K562 (cell line): ENCODE measurements at regions not wholly inside any gene's neighbourhood (a gene's known extent, or its start where the extent isn't known, plus 50 kb on each side); places are given as distances from the start of the nearest gene placed in this dataset.

Experiments used
- ATAC-seq: fragments of 200-7000 bp; cut with Tn5 transposase; 3 replicates; pipeline ENCODE4 v1.9.1; 2020; ENCODE audit warnings: moderate library complexity
- BruUV-seq: library from RNA; stranded (reverse); fragments of 400-500 nt; replicated peaks from 2 replicates; lab custom pipeline; 2021; lab: Mats Ljungman, UMichigan
- CTCF ChIA-PET: fragments of 300-600 bp; formaldehyde crosslinking; extraction: SDS; loops from one replicate; lab custom pipeline; 2021; ENCODE audit warnings: low intra/inter-chr PET ratio; lab: Yijun Ruan, JAX
- POLR2A ChIA-PET: fragments of 300-600, 350-650 bp; sonication (Branson Sonifier 250); formaldehyde crosslinking; extraction: SDS; loops from one replicate; lab custom pipeline; 2021; ENCODE audit warnings: antibody characterized with exemption, inconsistent platforms; lab: Yijun Ruan, JAX
- DNase-seq, 4 experiments: peaks; one replicate each; pipeline versions ENCODE4 v3.0.0 to v3.0.0-alpha.2; 2011 to 2018; ENCODE audit warnings: low spot score in 3 of 4, mixed read lengths in 3 of 4; ENCODE audit errors: extremely low read depth in 1 of 4
- FAIRE-seq: peaks from 2 replicates; lab custom pipeline; 2011; peaks lifted over from hg19 to GRCh38; lab: Jason Lieb, UNC
- H2AFZ ChIP-seq: 2 replicates; pipeline ENCODE4 v1.6.0; 2011; ENCODE audit warnings: low read depth, low read length, control low read depth, inconsistent platforms
- H3K27ac ChIP-seq: fragments of 200-600 bp; 3 replicates; pipeline ENCODE4 v1.8.0; 2011; ENCODE audit warnings: low read depth, mild to moderate bottlenecking, control low read depth, inconsistent platforms, low read length, moderate library complexity, mixed read lengths; ENCODE audit errors: extremely low read depth
- H3K27me3 ChIP-seq, 2 experiments: fragments of 300-600 bp in 1 of 2; 2 replicates in 1 of 2; 3 replicates in 1 of 2; pipeline versions ENCODE4 v1.6.0 to v1.8.0; 2011; ENCODE audit warnings: inconsistent platforms in 2 of 2, low read length in 2 of 2, mild to moderate bottlenecking in 1 of 2, mixed read lengths in 1 of 2, moderate library complexity in 1 of 2; ENCODE audit not compliant: control insufficient read depth in 2 of 2, insufficient read depth in 2 of 2
- H3K36me3 ChIP-seq: fragments of 300-600 bp; 3 replicates; pipeline ENCODE4 v1.8.0; 2011; ENCODE audit warnings: mild to moderate bottlenecking, low read length, inconsistent platforms; ENCODE audit not compliant: control insufficient read depth, insufficient read depth
- H3K4me1 ChIP-seq, 2 experiments: fragments of 200-600 bp in 1 of 2; replicated peaks in 1 of 2; 2 replicates in 1 of 2; 3 replicates in 1 of 2; pipeline versions ENCODE4 v1.5.1 to v1.8.0; 2011; ENCODE audit warnings: inconsistent platforms in 2 of 2, low read length in 2 of 2, mild to moderate bottlenecking in 1 of 2, mixed read lengths in 1 of 2, moderate library complexity in 1 of 2; ENCODE audit not compliant: control insufficient read depth in 2 of 2, insufficient read depth in 2 of 2
- H3K4me2 ChIP-seq: 2 replicates; pipeline ENCODE4 v1.6.1; 2011; ENCODE audit warnings: low read length, control low read depth, inconsistent platforms, mixed read lengths; ENCODE audit not compliant: insufficient read depth
- H3K4me3 ChIP-seq: fragments of 200-600 bp; sonication (generic), shearing (Covaris generic); 2 replicates; pipeline ENCODE4 v1.5.1; 2016; ENCODE audit warnings: control low read depth, inconsistent platforms
- H3K79me2 ChIP-seq: fragments of 200-600 bp; 3 replicates; pipeline ENCODE4 v1.8.0; 2011; ENCODE audit warnings: low read length, inconsistent platforms; ENCODE audit not compliant: control insufficient read depth, insufficient read depth
- H3K9ac ChIP-seq, 2 experiments: 2 replicates each; pipeline versions ENCODE4 v1.6.0 to v1.6.1; 2011; ENCODE audit warnings: low read depth in 2 of 2, low read length in 2 of 2, control low read depth in 1 of 2, inconsistent platforms in 1 of 2, mild to moderate bottlenecking in 1 of 2, mixed read lengths in 1 of 2; ENCODE audit not compliant: insufficient read depth in 1 of 2
- H3K9me1 ChIP-seq: one replicate; pipeline ENCODE4 v1.6.0; 2011; ENCODE audit warnings: inconsistent platforms, mild to moderate bottlenecking, low read length, moderate library complexity; ENCODE audit not compliant: control insufficient read depth, insufficient read depth
- H3K9me3 ChIP-seq: replicated peaks from 2 replicates; pipeline ENCODE4 v1.5.1; 2011; ENCODE audit warnings: low read depth, low read length, inconsistent platforms; ENCODE audit not compliant: control insufficient read depth, insufficient read depth
- H4K20me1 ChIP-seq: replicated peaks from 2 replicates; pipeline ENCODE4 v1.6.1; 2011; ENCODE audit warnings: low read length, inconsistent platforms, mixed read lengths; ENCODE audit not compliant: control insufficient read depth, insufficient read depth
- DACH1 ChIP-seq: fragments of 450-650 bp; IDR thresholded peaks from 2 replicates; pipeline ENCODE4 v1.6.1; 2018; ENCODE audit not compliant: partially characterized antibody
- HMG20A ChIP-seq: fragments of 450-650 bp; formaldehyde crosslinking; conservative IDR thresholded peaks from 2 replicates; pipeline ENCODE4 v1.4.0; 2020; ENCODE audit warnings: mild to moderate bottlenecking, mixed read lengths
- LARP7 ChIP-seq: fragments of 450-650 bp; IDR thresholded peaks from 2 replicates; pipeline ENCODE4 v1.6.1; 2016
- MCM7 ChIP-seq, 2 experiments: fragments of 450-650 bp; IDR thresholded peaks; 2 replicates each; pipeline ENCODE4 v1.6.1; 2016 to 2018
- NUFIP1 ChIP-seq: fragments of 450-650 bp; IDR thresholded peaks from 2 replicates; pipeline ENCODE4 v1.6.1; 2018; ENCODE audit not compliant: partially characterized antibody
- RUNX1 ChIP-seq: sonication (generic); IDR thresholded peaks from 2 replicates; pipeline ENCODE4 v1.6.1; 2016; ENCODE audit warnings: antibody characterized with exemption, low read depth
- TAL1 ChIP-seq: fragments of 450-650 bp; IDR thresholded peaks from 2 replicates; pipeline ENCODE4 v1.6.1; 2016; ENCODE audit warnings: mild to moderate bottlenecking
- ZNF644 ChIP-seq: fragments of 200-800 bp; sonication (Bioruptor generic); IDR thresholded peaks from 2 replicates; pipeline ENCODE4 v1.6.1; 2016; ENCODE audit warnings: low read depth, missing genetic modification characterization, missing compliant biosample characterization
- WGBS: fragments of 100-300 bp; shearing (Covaris generic); methylation state at CpG from one replicate; pipeline ENCODE4 v1.1.6; 2016; ENCODE audit warnings: low coverage, mixed read lengths; ENCODE audit not compliant: insufficient coverage; ENCODE audit errors: missing lambda C conversion rate; 5-methylcytosine and 5-hydroxymethylcytosine counted together
- in situ Hi-C: fragments of 300-500 bp; cut with MboI; formaldehyde crosslinking; loops from 4 replicates; pipeline ENCODE4 v1.15.0; 2018; ENCODE audit warnings: inconsistent platforms, mixed read lengths
- intact Hi-C: fragments of 100-400 bp; cut with micrococcal nuclease; formaldehyde crosslinking; loops from 2 replicates; pipeline ENCODE4 v1.14.2; 2022

- H3K4me1 ChIP-seq = no peaks in the 10 kb centered on the region
- no peaks in the 10 kb centered on the region for H3K36me3 ChIP-seq
- DNase-seq (no peak), FAIRE-seq (no peak)
- in situ Hi-C loops (no loop called here), intact Hi-C loops (no loop called here)
- ChIA-PET CTCF (no interaction called here), POLR2A (no interaction called here)
- H4K20me1 ChIP-seq = no peaks in the 10 kb centered on the region
- WGBS = 3% methylated on average over 2 of the region's 2 CpGs
- no peaks in the 10 kb centered on the region for H3K9me1 ChIP-seq
- BruUV-seq = no TSS peak
- no peak for TF ChIP-seq DACH1
- no peak for TF ChIP-seq HMG20A (CRISPR knock-in tag)
- TF ChIP-seq TAL1 = no peak
- no peak for TF ChIP-seq RUNX1
- no peak for TF ChIP-seq ZNF644 (tag)
- no peak for TF ChIP-seq MCM7 (IDR thresholded peaks at IDR 0.05)
- TF ChIP-seq, all 486 proteins: peak for 0
- Histone ChIP-seq H3K9ac (no peak overlapping the region), H3K27me3 (no peaks in the 10 kb centered on the region), H2AFZ (no peak overlapping the region), H3K79me2 (no peaks in the 10 kb centered on the region), H3K4me2 (no peak overlapping the region), H3K9me3 (no peaks in the 10 kb centered on the region), H3K27ac (no peak overlapping the region), H3K4me3 (no peak overlapping the region)
- no peak for ATAC-seq
Measured at GRCh38 chr14:84523746-84524145, 1006.2 kb upstream of the FLRT2 start.

DNA sequence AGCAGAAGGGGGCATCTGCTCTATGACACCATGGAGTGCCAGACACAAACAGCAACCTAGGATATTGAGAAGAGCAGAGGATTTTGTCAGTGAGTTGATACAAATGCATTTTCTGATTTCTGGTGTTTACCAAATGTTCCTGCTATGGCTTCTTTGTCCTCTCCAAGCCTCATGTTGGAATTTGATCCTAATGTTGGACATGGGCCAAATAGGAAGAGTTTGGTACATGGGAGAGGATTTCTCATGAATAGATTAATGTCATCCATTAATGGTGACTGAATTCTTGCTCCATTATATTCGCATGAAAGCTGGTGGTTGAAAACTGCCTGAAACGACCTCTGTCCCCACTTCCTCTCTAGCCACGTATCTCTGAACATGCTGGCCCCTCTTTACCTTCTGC lies 1002.2 kb upstream of the FLRT2 start:
- Histone ChIP-seq H3K27ac (no peak overlapping the region), H3K9ac (no peak overlapping the region), H3K79me2 (no peaks in the 10 kb centered on the region), H3K4me3 (no peak overlapping the region), H2AFZ (no peak overlapping the region), H4K20me1 (no peaks in the 10 kb centered on the region), H3K27me3 (no peaks in the 10 kb centered on the region), H3K9me3 (no peaks in the 10 kb centered on the region), H3K9me1 (no peaks in the 10 kb centered on the region), H3K4me1 (no peaks in the 10 kb centered on the region), H3K36me3 (no peaks in the 10 kb centered on the region), H3K4me2 (no peak overlapping the region)
- BruUV-seq = no TSS peak
- DNase-seq (no peak), ATAC-seq (no peak), FAIRE-seq (no peak)
- ChIA-PET POLR2A (no interaction called here), CTCF (no interaction called here)
- in situ Hi-C loops (no loop called here), intact Hi-C loops (no loop called here)
- 0% methylated on average over 3 of the region's 3 CpGs for WGBS
- no peak for TF ChIP-seq LARP7
- no peak for TF ChIP-seq NUFIP1
